ENCODE measurements at regions not wholly inside any gene's neighbourhood (a gene's known extent, or its start where the extent isn't known, plus 50 kb on each side); places are given as distances from the start of the nearest gene placed in this dataset.

DNA sequence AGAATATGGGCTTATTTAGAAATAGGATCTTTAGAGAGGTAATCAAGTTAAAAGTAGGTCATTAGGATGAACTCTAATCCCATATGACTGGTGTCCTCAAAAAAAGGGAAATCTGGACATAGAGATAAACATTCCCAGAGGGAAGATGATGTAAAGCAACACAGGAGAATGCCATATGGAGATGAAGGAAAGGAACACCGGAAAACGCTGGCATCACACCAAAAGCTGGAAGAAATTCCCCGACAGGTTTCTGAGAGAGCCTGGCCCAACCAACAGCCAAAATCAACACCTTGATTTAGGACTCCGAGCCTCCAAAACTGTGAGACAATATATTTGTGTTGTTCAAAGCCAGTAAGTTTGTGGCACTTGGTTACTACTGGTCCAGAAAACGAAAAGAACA, 296.7 kb downstream of the DSEL start:
- no peak for DNase-seq

DNA sequence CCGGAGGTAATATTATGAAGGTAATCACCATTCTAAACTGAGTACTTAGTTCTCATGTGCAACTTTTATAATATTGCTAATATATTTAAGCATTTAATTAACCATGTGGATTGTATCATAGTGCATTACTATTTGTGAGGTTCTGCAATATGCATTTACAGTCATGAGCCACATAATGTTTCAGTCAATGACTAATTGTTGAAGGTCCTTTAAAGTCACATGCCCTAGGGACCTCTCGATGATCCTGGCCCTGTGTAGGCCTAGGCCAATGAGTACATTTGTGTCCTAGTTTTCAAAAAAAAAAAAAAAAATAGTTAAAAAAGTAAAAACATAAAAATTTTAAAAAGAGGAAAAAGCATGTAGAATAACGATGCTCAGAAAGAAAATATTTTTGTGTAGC, 298.0 kb downstream of the DSEL start:
- DNase-seq = no peak

DNA sequence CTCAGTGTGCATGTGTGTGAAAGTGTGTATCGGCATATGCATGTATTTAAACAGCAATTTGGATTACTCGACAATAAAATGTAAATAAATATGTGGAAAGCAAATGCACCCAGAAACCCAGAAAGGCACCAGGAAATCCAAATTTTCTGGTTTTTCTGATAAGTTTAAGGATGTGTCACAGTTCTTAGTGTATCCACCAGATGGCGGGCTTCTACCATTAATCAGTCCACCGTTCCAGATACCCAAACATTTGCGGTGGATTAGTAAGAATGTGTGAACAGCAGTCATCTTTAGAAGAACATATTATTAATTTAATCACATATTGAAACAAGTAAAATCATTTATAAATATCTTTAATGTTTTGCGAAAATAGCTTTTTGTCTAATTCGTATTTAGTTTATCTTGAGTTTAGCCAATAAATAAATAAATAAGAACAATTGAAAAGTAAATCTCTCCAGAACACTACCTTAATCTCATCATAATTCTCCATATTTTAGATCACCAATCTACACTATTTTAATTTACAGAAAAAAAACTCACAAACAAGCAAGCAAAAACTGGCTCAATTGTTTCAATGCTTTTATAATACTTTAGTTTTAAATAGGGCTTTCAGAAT, 298.9 kb downstream of the DSEL start:
- DNase-seq = peak; percentile 73

DNA sequence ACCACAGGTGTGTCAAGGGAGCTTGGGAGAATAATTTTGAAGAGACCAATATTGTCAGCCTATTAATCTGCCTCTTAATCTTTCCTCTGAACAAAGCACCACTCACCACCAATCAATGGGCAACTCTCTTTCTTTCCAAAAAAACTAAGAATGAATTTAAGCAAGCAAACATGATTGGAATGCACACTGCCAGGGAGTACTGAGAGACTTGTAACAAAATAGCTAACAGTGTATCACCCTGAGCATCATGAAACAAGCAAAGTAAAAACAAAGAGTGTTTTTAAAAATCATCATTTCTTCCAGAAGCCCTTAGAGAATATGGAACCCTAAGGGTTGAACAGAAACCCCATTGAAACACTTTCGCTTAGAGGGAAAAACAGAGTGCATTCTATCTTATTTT, 299.7 kb downstream of the DSEL start:
- DNase-seq = no peak

DNA sequence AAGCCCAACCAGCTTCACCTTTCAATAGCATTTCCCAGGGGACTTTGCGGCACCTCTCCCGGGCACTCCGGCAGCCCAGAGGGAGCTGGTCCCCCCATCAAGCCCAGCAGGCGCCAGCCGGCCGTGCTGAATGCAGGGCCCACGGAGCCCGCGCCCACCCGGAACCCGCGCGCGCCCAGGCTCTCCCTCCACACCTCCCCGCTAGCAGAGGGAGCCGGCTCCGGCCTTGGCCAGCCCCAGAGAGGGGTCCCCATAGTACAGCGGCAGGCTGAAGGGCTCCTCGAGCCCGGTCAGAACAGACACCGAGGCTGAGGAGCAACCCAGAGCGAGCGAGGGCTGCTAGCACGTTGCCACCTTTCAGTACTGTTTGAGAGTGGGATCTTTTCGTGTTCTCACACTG, 300.8 kb downstream of the DSEL start:
- no peak for DNase-seq

DNA sequence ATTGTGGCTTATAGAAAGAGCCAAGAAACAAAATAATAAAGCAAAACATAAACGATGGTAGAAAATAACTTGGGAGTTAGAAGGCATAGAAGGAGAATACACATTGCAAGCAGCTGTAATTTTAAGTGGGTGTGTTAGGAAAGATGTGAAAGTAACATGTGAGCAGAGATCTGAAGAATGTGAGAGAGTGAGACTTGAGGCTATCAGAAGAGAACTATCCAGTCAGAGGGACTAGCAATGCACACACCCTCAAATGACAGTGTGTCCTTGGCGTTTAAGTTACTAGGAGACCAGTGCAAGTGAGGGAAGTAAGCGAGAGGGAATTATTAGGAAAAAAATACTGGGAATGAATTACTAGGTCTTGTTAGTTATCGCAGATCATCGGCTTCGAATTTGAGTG, 304.9 kb downstream of the DSEL start:
- no peak for DNase-seq

DNA sequence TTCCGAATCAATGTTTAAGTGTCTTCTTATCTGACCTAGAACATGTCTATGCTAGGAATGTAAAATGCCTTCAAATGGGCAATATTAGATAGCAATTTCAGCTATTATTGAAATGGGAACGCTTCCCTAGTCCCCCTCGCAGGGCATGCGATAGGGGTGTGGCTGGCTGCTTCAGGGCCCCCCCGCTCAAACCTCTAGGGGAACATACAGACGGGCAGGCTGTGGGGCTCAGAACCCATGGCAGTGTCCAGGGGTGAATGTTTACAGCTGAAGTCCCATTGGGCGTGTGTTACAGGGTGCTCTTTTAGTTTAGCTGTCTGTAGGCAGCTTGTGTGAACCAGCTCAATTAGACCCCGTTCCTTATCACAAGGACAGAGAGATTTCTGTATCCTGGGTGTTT, 315.9 kb downstream of the DSEL start:
- no peak for DNase-seq

DNA sequence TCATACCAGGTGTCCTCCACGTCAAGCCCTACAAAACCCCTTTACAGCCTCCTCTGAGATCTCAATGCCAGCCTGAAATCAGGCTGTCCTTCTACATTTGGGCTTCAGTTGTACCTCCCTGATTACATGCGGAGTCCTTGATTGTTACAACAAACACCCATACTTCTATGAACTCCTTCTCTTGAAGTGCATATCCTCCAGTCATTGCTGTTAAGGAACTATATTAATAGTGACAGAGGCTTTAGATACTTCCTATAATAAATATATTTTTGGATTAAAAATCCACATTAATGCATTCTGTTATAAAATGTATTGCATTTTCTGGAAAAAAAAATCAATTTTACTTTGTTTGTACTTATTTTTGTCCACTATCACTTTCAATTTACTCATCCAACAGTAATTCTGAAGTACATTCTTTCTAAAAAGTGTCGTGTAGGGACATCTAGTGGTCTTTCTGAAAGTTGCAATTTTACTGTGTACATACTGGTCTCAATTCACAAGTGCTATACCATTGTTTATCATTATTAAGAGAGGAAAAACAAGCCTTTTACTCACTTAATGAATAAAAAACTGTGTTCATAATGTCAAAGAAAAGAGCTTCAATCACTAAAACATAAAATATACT, 316.4 kb downstream of the DSEL start:
- peak; percentile 53 for DNase-seq

DNA sequence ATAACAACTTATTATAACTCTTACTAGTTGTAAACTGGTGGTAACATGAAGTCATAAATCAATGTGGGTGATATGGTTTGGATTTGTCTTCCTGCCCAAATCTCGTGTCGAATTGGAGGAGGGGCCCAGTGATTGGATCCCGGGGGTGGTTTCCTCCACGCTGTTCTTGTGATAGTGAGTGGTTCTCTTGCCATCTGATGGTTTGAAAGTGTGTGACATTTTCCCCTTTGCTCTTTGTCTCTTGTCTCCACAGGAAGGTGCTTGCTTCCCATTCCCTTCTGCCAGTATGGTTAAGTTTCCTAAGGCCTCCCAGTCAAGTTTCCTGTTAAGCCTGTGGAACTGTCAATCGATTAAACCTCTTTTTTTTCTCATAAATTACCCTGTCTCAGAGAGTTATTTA, 321.6 kb downstream of the DSEL start:
- no peak for DNase-seq

DNA sequence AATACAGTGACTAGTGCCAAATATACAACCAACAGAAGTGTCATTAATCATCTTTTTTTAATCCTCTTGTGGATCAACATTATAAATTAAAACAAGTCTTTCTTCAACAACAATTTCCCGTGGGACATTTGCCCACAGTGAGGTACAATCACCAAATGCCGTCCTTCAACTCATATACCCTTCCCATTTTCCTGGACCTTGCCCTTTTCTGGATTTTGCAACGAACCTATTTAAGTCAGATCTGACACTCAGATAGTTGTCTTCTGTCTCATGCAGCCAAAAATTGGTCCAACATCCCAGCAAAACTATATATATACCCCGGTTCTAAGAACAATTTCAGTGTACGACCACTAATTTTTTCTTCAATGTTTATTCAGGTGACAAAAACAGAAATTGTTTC, 324.0 kb downstream of the DSEL start:
- no peak for DNase-seq

DNA sequence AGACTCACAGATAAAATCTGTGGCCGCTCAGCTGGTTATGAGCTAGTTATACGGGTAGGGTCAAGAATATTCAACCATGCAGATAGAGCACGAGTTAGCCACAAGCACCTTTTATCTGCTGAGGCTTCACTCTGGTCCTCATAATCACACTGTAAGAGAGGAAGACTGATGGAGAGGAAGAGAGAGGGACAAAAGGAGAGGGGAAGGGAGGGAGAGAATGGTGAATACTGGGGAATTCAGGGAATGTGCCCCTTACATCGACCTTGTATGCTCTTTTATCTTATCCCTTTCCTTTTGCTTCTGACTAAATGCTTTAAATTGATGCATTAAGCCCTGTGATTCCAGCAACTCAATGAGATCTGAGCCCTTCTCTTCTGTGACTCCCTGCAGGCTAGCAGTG, 333.1 kb downstream of the DSEL start:
- no peak for DNase-seq

DNA sequence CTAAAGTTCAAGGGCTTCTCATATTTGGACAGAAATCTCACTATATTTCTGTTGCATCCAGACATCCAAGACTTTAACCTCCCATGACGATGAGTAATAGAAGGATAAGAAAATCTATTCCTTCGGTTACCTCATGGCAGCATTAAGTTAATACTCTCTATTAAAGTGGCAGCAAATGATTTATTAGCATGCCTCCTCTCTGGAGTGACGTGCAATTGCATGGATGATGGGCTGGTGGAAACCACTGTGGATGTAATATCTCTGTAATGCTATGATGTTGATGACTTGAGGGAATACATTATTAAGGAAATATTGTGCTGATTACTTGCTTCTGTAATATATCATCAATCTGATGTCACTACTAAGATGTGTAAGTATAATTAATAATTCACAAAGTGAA, 336.8 kb downstream of the DSEL start:
- no peak for DNase-seq

DNA sequence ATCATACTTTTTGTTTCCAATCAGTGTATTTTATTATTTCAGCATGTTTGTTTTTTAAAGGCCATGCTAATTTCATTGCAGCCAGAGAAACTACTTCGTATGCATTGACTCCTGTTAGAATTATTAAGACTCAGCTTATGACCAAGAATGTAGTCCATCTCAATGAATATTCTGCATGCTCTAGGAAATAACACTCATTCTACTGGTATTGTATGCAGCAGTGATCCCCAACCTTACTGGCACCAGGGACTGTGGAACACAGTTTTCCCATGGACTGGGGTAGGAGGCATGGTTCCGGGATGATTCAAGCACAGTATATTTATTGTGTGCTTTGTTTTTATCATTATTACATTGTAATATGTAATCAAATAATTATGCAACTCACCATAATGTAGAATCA, 356.9 kb downstream of the DSEL start:
- no peak for DNase-seq

DNA sequence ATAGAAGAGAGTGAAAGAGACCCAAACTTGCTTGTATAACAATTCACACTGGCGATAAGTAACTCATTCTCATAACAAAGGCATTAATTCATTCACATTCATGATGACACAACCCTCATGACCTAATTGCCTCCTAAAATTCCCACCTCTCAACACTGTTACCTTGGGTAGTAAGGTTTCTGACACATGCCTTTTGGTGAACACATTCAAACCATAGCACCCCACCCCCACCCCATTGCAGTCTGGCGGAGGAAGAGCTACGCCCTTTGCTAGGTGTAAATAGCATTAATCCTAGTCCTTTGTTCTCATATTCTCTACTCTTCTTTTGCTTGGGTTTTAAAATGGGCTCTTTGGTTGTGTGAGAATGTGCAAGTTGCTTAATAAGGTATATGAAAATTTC, 361.5 kb downstream of the DSEL start:
- DNase-seq = no peak

DNA sequence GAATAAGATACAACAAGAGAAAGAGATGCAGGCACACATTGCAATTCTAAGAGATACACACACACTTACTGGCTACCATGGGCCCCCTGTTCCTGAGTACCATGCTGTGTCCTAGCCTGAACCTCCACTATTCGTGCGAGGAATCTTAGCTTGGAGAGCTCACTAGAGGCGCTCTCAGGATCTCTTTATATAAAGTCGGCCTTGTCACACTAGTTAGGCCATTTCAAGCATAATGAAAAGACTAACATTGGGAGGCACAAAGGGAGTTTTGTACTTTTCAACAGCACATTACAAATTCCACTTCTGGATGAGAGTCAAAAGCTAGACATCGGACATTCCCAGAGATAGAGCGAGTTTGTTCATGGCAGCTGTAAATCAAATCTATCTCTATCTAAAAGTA, 365.2 kb downstream of the DSEL start:
- no peak for DNase-seq

DNA sequence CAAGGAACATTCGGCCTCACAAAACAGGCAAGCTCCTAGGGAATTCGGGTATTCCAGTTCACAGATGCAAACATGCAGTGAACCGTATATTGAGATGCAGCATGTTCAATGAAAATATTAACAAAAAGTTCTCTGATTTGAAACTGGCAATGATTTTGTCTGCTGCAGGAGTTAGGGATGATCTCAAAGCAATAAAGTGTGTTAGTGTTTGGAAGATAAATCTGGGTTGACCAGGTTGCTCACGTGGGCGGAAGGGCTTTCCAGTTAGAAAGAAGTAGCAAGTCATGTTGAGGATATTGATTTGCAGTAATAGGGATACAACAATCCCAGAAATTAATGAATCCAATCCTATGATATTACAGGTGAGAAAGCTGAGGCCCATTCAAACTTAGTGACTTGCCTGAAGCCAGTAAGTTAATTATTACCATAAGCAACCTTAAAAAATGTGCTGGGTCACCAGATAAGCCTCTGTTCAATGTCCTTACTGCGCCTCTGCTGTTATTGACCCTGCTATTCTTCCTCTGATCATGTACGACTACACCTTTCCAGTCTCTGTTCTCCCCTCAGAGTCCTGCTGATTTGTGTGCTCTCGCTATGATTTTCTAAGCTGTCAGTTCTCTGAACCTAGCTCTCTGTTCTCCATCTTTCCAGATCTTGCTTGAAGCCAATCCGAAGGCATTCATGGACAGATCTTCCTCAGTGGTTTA, 370.8 kb downstream of the DSEL start:
- no peak for DNase-seq

DNA sequence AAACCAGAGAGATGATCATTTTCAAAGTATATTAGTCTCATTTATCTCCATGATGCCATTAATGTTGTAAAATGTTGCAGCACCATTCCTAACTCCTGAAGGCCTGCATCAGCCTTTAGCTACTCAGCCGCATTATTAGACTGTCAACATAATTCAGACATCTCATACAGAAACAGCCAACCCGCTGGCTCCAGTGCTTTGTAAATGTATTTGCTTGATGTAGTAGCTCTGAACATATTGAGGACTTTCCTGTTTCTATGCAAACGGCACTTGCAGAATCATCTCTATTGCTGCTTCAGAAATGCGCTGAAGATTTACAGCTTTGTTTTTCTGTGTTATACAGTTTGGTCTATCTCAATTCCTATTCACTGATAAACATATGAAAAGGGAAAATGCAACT, 372.2 kb downstream of the DSEL start:
- no peak for DNase-seq

DNA sequence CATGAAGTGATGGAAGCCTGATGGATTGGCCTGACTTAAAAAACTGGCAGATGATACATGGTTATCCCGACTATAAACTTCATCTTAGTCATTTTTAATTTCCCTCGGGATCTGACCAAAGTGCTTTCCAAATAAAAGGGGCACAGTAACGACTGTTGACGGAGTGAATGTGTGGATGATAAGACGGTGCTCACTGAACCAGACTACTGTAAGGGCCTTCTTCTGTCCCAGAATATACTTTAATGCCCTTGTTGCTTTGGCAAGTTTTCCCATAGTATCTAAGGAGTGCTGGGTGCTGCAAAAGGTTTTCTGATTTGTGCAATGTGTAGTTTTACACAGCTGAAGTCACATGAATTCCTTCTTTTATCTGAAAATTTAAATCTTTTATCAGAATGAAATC, 373.5 kb downstream of the DSEL start:
- no peak for DNase-seq

DNA sequence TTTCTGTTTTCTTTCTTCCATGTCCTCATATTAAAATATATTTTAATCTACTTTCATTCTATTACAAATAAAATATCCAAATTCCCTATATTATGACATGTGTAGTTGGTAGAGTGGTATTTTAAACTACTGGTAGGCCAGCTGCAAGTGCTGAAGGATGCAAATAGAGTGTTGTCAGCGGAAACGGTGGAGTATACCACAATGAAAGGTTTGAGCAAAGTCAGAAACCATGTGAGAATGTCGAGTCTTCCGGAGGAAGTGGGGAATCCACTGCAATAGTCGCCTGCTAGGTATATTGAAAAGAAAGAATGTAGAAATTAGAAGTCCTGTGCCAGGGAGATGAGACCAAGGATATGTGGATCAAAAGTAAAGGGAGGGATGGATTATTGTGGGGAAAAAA, 373.9 kb downstream of the DSEL start:
- DNase-seq = no peak

DNA sequence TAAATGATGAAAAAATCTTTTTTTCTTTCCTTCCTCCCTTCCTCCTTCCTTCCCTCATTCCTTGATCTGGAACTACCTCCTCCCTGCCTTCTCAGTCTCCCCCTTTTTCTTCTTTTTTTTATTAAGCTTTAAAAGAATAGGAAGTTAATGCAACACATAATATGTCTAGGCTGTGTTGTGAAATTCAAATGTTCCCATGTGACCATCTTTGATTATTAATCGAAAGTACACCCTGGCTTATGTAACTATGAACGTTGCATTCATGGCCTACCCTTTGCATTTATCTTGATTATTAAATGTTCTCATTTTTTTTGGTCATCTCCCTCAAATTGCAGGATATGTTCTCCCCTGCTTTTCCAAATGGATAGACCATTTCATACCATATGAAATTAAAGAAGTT, 376.0 kb downstream of the DSEL start:
- no peak for DNase-seq

DNA sequence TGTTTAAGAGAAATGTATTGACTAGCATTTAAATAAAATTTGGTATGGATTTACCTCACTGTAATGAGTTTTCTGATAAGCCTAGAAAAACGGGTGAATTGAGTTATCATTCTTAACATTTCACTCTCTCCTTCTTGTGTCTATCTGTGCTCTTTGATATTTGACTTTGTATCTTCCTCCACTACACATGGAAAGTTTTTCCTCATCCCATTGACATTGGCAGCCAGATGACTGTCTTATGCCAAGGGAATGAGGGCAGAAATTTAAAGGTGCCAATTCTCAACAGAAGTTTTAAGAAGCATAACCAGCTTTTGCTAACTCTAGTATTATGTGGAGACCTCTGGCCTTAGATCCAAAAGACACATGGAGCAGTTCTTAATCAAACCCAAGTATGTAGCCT, 376.6 kb downstream of the DSEL start:
- DNase-seq = no peak

DNA sequence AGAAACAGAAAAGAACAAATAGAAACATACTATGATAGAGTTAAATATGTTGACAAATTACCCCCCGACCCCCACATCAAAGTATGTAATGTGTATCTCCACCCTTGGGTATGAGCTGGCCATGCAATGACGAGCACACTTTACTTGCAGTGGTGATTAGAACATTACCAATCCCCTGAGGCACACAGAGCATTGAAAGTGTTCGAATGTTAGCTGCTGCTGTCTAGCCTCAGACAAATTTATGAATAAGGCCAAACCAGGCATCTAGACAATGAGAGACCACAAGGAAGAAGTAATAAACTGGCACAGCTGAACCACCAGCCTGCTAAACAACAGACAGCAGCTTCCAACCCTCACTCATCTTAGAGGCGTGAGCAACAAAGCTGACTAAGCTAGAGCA, 380.5 kb downstream of the DSEL start:
- DNase-seq = no peak

DNA sequence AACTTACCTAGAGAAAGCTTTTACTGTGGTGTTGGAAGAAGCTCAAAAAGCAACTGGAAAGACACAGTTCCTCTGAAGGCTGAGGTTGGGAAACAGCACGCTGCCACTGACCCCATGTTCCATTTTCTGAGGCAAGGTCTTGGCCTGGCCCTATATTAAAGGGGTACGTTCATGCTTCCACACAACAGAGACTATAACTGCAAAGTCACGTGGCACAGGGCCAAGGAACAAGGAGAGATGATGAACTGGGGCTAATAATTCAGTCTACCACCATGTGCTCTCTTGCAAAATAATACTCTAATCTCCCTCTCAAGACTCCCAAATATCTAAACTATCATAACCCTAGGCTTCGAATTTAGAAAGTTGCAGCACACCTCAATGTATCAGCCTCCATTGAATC, 381.6 kb downstream of the DSEL start:
- DNase-seq = no peak

DNA sequence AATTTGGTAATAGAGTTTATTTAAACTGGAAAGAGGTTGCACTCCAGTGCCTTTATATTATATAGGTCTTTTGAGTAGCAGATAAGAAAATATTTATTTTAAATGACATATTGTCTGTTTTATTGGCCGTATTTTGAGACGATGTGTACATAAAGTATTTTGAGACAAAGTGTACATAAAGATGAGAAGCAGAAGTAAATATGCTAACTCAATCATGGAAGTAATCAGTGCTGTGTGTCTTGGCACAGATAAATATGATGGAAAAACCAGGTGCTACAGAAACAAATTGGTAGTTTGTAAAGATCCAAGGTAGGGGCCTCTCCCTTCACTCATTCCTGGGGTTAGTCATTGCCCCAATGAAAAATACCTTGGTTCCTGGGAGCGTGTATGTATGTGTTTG, 382.9 kb downstream of the DSEL start:
- no peak for DNase-seq

DNA sequence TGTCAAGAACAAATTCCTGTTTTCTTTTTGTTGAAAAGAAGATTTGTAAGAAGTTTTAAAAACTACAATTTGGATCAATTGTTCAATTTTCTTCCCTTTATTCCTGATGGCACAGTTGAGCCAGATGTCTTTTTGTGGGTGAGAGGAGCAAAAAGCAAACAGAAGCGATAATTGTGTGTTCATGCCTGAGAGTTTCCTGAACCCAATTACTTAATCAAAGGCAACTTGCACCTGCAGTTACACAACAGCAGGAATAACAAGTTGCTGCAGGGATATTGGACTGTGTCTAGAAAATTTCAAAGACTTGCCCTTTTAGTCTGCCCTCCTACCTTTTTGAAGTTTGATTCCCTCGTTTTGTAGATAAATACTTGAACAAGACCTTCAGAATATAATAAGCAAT, 383.6 kb downstream of the DSEL start:
- no peak for DNase-seq

Data from CD4-positive, alpha-beta T cell treated with Interleukin-17A for 1 hour (primary cell).